GM19035 (cell line): ENCODE measurements at regions not wholly inside any gene's neighbourhood (a gene's known extent, or its start where the extent isn't known, plus 50 kb on each side); places are given as distances from the start of the nearest gene placed in this dataset.
"Not testable (repeated sequence)": the region's sequence is repeated elsewhere in the genome, so short reads cannot be mapped to it uniquely, and the experiment has no call there.

Experiments
- ATAC-seq: cut with Tn5 transposase; IDR thresholded peaks from one replicate; pipeline ENCODE4 v1.9.1; 2021; ENCODE audit not compliant: unreplicated experiment

- ATAC-seq, result no peak
Observed at GRCh38 chr6:85132091-85132490, 317.8 kb upstream of the NT5E start.

DNA sequence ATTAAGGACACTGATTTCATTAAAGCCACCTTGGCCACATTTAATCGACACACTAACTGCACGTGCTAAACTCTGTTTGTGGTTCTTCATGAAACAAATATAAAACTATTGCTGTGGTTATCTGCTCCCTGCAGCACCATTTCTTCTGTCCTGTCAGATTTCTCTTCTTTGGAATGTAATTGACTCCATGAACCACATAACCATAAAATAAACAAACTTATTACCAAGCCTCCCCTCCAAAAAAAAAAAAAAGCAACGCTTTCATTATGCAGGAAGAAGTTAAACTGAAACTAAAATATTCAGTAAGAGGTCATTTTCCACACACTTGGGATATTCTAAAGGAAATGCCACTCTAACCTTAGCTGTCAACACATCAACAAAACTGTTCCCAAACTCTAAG, 319.1 kb upstream of the NT5E start:
- no peak for ATAC-seq

DNA sequence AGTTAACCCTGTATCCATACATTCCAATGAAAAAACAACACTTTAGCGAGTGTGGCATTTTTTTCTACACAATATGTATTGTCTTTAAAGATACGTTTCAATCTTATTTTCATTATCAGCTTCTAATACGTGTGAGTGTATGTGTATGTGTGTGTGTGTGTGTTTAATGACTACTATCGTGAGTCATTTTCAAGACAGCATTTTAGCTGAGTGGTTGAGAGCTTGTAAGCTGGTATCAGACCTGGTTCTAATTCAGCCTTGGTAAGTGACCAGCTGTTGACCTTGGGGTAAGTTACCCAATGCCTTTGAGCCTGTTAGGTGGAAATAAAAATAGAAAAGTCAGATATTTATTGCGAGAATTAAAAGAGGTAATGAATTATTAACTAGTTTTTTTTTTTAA, 320.0 kb upstream of the NT5E start:
- ATAC-seq, result no peak

DNA sequence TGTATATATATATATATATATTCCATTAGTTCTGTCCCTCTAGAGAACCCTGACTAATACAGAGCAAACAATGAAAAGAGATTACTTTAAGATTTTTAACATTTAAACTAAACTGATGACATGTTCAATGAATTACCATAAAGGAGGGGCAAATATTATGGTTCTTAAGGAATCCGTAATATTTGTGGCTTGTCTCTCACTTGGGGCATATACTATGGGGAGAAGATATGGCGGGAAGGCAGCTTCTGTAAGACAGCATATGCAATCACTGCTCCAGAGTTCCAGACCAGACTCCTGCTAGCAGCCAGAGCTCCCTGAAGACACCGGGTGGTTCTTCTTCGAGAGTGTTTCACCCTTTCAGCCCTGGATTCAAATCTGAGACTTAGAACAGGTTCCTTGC, 321.1 kb upstream of the NT5E start:
- no peak for ATAC-seq

- not testable (repeated sequence) for ATAC-seq
Observed at GRCh38 chr6:85128256-85128655, 321.6 kb upstream of the NT5E start.

GRCh38 chr6:85127696-85128243, 322.1 kb upstream of the NT5E start:
- ATAC-seq, result no peak

GRCh38 chr6:85127168-85127498, 322.8 kb upstream of the NT5E start:
- ATAC-seq, result no peak

DNA sequence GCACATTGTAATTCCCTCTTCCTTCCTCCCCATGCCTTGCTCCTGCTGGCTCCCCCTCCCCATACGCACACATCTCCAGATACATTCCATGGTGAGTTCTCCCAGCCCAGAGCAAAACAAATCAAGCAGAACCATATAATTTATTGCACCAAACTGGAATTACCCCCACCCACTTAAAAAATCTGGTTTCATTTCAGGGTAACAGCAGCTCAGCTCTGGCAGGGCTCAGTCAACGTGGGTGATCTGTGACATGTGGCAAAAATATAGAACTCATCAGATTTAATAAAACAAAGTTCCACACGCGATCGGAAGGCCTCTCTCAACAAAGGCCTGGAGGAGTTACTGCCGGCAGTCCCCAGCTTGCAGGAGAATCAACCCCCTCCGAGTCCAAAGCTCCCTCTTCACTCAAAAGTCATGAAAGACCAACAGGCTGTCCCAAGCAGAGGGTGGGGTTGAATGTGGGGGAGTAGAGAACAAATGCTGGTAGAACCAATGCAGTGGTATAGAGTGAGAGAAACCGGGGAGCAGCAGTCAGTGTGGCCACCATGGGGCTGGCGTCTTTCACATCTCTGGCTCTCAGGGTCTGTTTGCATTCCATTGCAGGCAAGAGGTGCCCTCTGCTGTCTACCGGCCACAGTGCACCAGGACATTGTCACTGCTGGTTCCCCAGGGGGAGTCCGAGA, 323.3 kb upstream of the NT5E start:
- ATAC-seq, result peak; percentile 89

DNA sequence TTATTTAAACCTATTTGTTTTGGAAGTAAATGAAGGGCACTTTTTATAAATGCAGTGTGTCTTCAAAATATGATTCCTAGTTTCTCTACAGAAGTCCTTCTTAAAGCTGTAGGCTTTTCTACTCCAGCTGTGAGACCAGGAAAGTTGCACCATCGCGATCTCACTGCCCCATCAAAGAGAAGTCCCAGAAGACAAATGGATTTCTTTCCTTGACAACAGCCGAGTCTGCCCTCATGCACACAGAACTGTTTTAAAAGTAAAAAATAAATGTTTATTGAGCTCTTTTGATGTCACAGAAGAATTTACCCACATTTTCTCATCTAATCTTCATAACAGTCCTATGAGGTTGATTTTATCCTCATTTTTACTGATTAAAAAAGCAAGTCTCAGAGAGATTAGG, 324.4 kb upstream of the NT5E start:
- ATAC-seq, result no peak

DNA sequence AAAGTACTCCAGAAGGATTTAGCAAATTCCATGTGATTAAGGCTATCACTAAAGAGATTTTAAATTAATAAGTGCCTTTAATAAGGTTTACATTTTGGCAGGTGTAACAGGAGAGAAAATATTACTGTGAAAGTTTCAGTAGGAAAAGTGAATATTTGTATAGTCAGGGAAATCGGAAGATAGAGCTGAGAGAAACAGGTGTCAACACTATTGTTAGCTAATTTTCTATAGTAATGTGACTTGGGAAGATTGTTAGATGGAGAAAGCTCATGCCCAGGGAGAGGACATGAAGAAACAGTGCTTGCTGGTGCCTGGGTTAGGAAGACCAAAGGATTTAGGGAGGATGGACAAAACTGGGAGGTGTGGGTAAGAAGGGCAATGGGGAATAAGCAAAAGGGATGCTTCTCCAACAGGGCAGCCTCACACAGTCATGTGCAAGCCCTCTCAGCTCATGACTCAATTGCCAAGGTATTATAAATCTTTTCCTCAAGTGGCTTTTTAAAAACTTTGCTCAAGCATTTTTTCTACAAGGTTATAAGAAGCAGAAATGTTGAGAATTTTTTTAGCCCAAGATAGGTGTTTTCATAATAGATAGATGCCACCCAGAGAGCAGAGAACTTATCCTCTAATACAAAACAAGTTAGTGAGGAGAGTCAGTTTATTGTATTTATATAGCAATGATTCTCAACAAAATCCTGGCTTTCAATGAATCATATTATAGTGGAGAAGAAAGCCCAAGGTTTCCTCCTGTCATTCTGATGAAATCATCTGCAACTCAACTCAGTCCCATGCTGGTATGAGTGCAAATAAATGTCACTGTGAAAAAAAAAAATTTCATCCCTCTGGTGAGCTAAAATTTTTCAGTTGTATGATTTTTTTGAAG, 325.2 kb upstream of the NT5E start:
- ATAC-seq, result no peak

- no peak for ATAC-seq
Observed at GRCh38 chr6:85121158-85121557, 328.7 kb upstream of the NT5E start.

- no peak for ATAC-seq
Observed at GRCh38 chr6:85118652-85119235, 331.1 kb upstream of the NT5E start.

DNA sequence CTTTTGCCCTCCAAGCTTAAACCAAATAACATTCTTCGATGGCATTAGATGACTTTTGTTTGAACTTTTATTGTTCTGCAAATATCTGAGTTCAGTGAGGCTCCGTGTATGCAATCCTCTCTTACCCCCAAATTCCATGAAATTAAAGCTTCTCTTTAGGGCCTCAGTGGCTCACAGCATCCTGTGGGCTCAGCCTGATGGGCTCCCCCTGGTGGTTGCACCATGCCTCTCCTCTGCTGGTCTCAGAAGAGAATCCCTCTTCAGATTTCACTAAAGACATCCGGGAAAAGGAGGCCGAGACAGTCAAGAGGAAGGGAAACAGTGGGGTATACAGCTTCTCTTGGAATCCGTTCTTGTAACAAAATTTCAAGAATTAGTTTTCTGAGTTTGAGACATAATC, 331.6 kb upstream of the NT5E start:
- ATAC-seq, result no peak

DNA sequence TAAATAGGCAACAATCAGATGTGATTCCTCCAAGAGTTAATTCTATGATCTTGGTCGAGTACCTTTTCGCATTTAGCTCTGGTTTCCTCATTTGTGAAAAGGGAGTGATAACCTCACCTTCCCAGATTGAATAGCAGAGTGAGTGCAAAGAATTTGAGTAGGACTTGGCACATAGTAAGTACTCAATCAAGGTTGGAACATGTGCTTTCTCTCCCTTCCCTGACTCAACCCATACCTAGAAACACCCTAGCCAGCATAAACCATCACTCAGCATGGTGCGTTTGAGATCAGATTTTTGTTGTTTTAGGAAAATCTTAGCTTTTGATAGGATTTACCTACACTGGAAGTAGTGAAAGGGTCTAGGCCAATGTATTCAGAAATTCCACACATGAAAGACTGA, 333.4 kb upstream of the NT5E start:
- ATAC-seq, result no peak

GRCh38 chr6:85115876-85116275, 334.0 kb upstream of the NT5E start:
- no peak for ATAC-seq

GRCh38 chr6:85115376-85115775, 334.5 kb upstream of the NT5E start:
- ATAC-seq, result no peak

GRCh38 chr6:85114581-85114935, 335.3 kb upstream of the NT5E start:
- no peak for ATAC-seq

- ATAC-seq, result no peak
Observed at GRCh38 chr6:85113934-85114580, 335.8 kb upstream of the NT5E start.

DNA sequence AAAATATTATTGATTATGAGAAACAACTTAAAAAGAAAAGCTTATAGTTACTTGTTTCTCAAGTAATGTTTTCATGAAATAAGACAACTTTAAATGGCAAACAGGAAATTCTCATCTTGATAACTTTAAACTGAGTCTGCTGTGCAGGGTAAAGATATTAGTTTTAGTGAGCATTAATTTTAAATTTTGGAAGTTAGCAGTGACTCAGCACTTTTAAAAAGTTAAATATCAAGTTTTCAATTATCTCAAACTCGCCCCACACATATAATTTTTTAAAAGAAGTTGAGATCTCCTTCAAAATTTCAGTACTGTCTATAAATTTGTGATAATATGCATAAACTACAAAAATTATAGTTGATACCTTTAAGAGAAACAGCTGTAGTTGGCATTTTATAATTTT, 337.3 kb upstream of the NT5E start:
- ATAC-seq, result no peak

- no peak for ATAC-seq
Observed at GRCh38 chr6:85111481-85112011, 338.3 kb upstream of the NT5E start.

GRCh38 chr6:85110943-85111342, 338.9 kb upstream of the NT5E start:
- ATAC-seq, result no peak
